GM21717 (cell line): ENCODE measurements at regions not wholly inside any gene's neighbourhood (a gene's known extent, or its start where the extent isn't known, plus 50 kb on each side); places are given as distances from the start of the nearest gene placed in this dataset.
"Not testable (repeated sequence)": the region's sequence is repeated elsewhere in the genome, so short reads cannot be mapped to it uniquely, and the experiment has no call there.

Experiments
- ATAC-seq: cut with Tn5 transposase; IDR thresholded peaks from one replicate; pipeline ENCODE4 v1.9.1; 2021; ENCODE audit warnings: mild to moderate bottlenecking, moderate library complexity; ENCODE audit not compliant: unreplicated experiment

DNA sequence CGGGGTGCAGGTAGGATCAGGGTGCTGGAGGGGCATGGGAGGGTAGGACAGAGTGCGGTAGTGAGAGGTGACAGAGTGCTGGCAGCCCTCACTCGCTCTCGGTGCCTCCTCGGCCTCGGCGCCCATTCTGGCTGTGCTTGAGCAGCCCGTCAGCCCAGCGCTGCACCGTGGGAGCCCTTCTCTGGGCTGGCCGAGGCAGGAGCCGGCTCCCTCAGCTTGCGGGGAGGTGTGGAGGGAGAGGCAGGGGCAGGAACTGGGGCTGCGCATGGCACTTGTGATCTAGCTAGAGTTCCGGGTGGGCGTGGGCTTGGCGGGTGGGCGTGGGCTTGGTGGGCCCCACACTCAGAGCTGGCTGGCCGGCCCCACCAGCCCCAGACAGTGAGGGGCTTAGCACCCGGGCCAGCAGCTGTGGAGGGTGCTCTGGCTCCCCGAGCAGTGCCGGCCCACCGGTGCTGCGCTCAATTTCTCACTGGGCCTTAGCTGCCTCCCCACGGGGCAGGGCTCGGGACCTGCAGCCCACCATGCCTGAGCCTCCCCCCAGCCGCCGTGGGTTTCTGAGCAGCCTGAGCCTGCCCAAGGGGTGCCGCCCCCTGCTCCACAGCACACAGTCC, 112.8 kb upstream of the DUSP22 start:
- ATAC-seq, result no peak

DNA sequence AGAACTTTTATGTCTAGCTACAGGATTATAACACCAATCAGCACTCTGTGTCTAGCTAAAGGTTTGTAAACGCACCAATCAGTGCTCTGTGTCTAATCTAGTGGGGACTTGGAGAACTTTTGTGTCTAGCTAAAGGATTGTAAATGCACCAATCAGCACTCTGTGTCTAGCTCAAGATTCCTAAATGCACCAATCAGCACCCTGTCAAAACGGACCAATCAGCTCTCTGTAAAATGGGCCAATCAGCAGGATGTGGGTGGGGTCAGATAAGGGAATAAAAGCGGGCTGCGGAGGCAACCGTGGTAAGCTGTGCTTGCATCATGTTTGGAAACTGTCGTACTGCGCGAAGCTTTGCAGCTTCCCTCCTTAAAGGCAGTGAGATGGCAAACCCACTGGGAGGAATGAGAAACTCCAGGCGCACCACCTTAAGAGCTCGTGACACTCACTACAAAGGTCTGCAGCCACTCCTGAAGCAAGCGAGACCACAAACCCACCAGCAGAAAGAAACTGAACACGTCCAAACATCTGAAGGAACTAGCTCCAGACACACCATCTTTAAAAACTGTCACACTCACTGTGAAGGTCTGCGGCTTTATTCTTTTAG, 112.1 kb upstream of the DUSP22 start:
- ATAC-seq, result not testable (repeated sequence)

DNA sequence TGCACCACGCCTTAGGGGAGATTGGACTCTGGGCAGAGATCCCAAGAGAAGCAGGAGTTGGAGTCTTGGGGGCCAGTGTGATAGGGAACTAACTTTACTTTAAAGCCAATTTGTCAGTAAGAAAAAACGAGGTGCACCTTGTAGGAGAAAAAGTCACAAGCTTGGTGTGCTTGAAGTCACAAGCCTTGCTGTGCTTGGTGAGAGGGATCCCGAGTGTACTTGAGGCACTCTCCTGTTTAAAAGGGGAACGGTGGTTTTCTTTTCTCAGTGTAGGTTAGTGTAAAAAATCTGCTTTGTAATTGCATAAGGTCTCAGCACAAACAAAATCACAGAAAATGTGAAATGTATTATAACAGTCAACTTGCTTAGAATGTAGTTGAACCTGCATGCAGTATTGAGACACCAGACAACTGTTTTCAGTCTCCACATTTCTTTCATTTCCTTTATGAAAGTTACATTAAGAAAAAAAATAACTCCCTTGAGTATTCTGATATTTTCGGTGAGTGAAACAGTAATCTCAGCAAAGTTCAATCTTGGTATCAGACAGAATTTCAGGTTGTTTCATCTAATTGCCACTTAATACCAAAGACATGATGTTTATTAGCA, 111.1 kb upstream of the DUSP22 start:
- no peak for ATAC-seq

DNA sequence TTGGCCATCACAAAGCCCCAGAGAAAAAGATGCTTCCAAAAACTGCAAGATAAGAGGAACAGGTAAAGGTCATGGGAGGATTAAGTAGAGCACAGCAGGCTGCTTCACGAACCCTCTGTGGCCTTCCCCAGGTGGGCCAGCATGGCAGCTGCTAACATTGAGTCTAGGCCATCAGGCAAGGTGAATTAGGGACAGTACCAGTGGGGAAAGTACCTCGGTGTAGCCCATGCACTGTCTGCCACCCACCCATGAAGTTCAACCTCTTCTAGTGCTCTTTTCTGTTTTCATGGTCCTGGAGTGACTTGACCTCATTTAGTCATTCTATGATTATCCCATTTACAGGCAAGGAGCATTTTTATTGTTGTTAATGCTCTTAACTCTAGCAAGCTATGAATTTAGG, 108.6 kb upstream of the DUSP22 start:
- no peak for ATAC-seq

DNA sequence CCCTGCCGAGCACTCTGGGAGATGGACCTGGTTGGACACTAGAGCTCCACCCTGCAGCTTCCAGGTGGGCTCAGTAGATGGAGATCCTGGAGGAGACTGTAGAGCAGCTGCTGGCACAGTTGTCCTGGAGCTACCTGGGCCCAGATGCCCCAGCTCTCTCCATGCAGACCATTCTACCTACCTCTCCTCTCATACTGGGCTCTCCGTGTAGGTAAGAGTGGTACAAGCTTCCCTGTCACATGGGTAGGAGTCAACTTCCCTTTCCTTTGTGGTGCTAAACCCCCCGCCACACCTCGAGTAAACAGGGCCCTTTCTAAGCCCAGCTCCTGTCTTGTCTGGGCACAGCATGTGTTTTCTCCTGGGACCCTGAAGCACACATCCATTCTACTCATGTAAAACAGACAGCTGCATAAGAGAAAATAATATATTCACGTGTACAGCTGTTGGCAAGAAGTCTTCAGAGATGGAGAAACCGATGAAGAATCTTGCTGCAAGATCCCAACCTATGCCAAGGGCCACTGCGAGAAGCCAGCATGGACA, 108.1 kb upstream of the DUSP22 start:
- no peak for ATAC-seq

DNA sequence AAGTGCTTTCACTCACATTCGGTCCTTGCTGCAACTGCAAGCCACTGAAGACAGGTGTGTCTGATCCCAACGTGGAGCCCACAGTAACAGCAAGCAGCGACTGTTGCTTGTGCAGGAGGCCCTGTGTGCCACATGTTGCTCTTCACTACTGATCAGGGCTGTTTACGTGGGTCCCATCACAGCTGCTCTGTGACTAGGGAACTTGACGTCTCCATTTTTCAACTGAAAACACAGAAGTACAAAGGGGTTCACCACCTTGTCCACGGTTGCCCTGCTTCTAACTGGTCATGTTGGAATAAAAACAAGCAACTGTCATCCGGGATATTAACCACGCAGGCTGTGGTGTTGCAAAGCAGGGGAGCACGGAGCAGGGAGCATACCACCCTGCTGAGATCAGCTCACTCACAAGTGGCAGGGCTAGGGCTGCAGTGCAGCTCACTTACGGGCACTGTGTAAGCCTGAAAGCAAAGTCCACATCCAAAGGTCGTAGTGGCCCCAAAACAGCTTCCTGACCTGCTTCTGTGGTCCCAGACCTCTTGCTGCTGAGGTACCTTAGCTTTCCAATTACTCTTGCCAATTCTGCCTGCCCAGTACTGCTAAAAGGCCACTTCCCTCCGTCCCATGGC, 105.8 kb upstream of the DUSP22 start:
- ATAC-seq, result no peak

DNA sequence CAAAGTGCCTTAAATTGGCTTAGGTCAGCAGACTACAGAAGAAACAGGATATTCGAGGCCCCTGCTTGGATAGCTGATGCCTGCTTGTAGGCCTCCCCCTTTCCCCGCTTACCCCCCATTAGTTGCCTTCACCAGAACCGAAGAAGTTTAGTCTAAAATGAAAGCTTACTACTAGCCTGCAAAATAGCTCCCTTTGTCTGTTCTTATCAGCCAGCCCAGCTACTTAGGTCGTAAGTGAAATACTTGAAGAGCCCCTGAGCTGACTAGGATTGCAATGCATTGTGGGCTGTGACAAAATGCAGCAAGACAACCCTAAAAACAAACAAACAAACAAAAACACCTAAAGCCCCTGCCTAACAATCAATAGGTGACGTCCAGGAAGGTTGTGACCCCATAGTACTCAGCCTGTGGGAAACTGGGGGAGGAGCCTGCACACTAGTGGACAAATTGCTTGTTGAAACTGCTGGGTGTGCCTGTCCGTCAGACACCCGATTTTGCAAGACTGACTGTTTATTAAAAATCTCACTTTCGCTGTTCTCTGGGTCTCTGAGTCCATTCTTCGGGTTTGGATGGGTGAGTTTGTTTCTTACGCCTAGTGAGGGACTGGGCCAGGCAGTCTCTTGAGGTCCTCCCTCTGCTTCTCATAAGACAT, 105.0 kb upstream of the DUSP22 start:
- ATAC-seq, result no peak

DNA sequence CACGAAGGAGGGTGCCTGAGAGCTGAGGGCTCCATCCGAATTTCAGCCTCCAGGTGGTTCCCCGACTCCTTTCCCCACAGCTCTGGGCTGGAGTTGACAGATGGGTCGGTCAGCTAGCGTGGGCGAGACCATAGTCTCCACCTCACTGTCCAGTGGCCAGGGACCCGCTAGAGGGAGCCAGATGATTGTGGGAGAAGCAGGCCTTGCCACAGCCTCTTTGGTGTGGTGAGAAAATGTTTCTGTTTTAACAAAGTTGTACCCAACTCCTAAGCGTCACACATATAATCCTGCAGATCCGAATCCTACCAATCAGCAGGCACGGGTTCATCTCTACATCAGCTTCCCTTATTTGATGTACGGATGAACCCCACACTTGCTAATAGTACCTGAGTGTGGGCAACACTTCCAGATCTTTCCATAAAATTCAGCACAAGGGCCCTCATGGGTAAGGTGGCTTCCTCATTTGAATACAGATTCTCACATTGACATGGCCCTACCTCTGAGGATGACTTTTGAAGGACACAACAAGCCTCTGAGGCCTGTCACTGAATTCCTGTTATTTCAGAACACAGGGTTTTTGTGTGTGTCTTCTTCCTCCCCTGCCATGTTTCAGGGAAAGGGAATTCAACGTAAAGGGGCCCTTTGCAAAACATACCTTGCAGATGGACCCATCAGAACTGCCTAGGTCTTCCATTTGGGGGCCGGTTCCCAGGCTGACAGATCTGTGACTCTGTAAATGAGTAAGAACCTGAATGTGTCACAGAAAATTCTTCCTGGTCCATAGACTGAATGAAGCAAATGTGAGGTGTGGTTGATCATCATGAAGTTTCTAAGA, 103.2 kb upstream of the DUSP22 start:
- ATAC-seq, result peak; percentile 50

DNA sequence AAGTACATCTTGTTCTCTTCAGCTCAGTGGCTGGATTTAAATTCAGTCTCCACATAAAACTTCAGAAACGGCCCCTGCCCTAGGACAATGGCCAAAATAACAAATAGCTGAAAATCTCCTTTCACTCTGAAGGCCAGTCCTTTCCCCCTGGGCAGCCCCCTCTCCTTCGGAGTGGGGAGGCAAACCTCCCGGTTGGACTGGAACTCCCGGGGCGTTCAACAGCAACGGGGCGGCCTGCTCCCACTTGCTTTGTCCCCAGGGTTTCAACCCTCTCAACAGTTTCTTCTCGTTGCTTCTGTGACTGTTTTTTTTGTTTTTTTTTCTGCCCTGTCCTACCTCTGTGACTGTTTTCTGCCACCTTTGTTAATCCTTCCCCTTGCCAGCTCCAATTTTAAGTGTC, 102.6 kb upstream of the DUSP22 start:
- ATAC-seq, result no peak

DNA sequence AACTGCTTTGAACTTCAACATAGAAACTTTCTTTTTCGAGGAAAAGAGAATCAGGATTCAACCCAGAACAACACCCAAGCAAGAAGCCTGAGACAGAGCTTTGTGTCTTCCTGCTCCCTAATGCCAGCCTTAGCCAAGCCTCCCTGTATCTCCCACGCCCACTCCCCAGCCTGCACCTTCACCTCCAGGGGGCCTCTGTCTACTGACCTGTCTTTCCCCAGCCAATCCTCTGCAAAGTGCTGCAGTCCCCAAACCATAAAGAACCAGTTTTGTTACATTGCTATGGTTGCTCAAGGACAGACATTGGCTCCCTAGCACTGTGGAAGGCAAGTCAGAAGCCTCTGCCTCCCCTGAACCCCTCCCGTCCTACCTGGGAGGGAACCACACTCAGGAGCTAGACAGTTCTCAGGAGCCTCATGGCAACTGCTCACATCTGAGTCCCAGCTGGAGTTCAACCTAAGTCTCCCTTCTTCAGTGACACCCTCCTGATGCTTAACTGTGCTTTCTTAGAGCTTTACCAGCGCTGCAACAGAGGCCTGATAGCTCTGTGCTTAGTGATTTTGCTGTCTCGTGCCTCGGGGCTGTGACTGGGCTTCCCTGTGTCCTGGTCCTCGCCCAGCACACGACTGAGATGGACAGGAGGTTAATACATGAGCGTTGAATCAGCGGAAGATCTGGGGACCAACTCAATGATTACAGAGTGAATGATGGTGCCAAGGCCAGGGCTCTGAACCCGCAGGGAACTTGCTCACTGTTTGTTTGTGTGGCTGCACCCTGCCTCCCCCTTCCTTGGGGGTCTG, 101.5 kb upstream of the DUSP22 start:
- ATAC-seq, result no peak

DNA sequence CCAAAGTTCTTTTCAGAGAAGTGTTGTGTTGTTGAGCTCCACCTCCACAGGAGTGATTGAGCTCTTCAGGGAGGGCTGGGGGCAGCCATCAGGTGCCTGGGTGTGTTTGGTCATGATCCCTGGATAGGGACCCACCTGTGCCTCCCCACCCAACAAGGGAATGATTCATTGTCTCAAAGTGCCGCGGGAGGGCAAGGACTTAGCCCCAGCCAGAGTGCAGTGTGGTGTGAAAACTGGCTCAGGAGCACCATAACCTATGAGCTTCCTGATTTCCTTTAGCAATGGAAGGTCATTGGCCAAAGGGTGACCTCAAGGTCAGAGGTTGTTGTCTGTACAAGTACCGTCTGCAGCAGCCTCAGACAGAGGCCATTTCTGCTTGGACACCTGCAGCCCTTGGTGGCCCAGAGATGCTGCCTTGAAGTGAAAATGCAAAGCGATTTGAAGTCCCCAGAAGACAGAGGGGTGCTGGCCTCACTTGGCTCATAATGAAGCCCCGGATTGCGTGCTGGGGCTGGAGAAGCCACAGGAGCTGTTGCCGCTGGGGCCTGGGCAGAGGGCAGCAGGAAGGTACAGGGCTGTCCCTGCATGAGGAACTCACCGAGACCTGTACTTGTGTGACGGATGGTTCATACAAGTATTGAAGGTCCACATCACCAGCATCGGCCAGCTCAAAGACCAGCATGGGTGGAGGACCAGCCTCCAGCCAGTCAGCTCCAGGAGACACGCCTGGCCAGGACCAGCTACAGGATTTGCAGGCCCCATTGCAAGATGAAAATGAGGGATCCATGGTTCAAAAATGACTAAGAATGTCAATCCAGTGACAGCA, 100.6 kb upstream of the DUSP22 start:
- ATAC-seq, result no peak

DNA sequence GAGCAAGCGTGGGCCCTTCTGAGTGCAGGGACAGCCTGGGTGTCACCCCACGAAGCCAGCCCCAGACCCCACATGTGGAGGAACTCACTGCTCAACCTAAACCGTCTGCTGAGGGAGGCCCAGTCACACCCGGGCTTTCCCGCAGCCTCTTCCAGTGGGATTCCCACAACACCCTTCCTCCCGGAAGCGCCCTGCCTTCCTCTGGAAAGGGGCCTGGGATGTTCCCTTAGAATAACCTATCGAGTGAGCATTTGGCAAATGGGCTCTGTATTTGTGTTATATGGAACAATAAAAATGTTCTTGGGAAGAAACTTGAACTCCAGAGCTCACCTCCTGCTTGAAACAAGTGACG, 100.0 kb upstream of the DUSP22 start:
- ATAC-seq, result no peak

DNA sequence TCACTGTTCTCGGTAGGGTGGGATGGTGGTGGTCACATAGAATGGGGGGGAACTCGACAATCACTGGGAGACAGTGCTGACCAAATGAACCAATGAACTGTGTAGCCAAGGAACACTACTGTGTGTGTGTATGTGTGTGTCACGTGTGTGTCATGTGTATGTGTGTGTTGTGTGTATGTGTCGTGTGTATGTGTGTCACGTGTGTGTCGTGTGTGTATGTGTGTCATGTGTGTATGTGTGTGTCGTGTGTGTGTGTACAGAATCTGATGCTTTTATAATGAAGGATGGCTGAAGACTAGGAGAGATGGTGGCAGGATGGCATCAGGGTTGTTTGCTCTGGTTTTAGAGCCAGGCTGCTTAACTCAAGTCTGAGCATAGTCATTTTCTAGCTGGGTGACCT, 99.1 kb upstream of the DUSP22 start:
- no peak for ATAC-seq

DNA sequence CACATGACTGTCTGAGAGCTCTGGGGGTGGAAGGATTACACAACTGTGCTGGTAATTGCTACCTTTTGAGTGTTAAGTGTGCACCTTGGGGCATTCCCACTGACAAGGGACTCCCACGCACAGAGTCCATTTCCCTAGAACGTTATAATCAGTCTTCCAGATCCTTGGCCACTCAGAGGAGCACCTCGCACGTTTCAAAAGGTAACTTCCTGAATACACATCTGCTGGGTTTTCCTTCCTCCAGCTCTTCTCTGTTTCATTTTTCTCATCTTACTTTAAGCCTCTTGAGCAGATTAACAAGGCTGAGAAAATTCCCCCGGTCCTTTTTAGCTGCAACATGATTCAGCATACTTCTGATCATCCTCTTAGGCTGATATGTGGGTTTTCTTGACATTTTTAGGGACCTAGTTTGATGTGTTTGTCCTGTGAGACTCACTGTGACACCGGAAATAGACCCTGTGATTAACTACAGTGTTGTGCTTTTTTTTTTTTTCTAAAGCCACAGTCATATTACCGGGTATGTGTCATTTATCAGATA, 98.4 kb upstream of the DUSP22 start:
- peak; percentile 33 for ATAC-seq

DNA sequence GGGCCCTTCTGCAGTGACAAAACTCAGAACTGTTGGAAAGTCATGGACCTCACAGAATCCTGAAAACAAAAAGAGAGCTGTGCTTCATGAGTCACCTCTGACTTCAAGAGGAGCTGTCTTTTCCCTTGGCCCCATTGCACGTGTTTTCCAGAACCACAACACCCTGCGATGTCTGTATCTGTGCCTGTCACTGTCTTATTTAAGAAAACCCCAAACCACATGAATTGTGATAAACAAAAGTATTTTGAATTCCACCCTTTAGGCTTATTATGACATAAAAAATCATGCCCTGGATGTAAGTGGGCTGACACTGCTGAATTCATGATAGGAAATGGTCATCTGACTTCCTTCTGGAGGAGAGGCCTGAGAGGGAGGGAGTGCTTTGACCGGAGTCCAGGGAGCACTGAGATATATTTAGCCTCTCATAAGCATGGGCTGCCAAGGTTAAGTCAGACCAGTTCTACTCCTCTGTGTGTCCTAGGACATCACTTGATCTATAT, 96.4 kb upstream of the DUSP22 start:
- no peak for ATAC-seq

DNA sequence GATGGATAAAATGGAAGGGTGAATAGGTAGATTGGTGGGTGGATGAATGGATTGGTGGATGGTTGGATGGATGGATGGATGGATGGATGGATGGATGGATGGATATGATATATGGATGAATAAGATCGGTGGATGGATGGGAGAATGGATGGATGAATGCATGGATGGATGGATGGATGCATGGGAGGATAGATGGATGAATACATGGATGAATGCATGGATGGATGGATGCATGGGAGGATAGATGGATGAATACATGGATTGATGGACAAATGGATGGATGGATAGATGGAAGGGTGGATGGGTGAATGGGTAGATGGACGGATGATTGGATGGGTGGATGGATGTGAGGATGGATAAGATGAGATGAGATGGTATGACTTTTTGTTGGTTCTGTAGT, 95.7 kb upstream of the DUSP22 start:
- ATAC-seq, result no peak

DNA sequence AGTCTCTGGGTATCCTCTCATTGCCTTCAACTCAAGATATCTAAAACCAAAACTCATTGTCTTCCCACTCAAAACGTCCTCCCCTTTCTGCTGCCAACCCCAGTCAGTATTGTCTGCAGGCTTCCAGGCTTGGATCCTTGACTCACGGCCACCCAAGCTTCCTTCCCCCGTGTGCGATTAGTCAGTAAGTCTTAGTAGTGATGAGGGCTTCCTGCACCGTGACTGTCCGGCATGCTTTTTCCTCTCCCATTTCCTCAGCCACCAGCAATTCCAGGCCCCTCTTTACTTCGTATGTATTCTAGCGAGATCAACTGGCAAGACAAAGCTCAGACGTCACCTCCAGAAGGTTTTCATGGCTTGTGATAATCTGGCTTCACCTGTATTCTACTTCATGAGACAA, 88.6 kb upstream of the DUSP22 start:
- no peak for ATAC-seq

DNA sequence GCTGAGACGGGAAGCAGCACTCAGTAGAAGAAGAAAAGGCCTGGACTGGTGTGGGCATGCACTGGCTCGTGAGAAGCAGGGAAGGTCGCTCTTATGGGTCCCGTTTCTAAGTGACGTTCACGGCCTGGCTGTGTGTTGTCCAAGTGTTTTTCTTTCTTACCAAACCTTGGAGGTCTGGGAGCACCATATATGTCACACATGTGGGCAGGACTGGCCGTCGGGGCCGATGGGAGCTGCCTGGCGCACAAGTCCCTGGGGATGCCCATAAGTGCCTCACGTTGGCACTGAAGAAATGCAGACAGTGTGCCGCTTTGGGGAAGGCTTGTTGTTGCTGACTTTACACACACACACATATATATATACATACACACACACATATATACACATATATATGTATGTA, 86.0 kb upstream of the DUSP22 start:
- no peak for ATAC-seq

DNA sequence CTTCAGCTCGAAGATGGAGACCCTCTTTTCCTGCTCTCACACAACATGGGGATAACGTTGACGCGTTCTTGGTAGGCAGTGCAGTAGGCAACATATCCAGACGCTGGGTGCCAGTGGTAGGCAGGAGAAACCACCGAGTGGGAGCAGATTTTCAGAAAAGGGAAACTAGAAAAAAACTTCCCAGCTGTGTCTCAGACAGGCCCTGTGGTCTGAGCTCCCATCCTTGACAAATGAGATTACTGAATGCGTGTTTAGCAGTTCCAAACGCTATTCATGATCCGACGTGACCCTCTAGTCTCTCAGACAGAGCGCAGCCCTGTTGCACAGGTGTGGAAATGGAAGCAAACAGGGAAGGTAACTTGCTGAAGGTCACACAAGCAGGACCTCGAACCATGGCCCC, 83.9 kb upstream of the DUSP22 start:
- no peak for ATAC-seq
